ENCODE measurements at regions not wholly inside any gene's neighbourhood (a gene's known extent, or its start where the extent isn't known, plus 50 kb on each side); places are given as distances from the start of the nearest gene placed in this dataset.

DNA sequence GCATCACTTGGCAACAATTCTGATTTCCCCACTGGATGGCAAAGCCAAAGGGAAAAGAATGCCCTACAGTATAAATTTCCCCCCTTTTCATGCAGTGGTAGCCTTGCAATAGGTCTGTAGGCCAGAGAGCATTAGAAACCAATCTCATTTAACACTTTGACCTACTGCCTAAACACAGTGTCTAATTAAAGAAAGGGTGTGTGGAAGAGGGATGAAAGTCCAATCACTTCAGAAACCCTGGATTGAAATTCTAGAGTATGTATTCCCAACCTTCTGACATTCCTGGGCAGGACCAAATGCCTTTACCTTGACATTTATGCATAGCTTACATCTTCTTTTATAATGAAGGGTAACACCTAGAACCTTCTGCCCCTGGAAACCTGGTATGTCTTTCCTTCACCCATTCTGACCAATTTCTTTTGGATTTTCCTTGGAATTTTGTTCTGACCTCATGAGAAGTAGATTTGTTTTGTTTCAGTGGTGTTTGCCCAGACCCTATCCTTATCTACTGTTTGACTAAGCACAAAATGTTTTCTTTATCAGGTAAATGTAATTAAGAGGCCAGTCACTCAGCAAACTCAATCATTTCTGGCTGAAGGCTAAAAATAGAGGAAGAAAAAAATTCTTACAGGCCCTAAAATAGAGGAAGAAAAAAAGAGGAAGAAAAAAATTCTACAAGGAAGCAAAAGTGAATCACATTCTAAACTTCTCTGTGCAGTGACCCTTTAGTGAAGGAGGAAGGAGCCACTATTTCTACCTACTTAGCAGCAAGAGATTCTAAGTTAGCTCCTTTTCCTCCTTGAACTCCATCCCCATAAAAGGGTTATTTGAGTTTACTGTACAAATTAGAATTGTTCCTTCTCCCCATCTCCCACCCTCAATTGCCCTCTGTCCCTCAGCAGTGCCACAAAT is 129.5 kb upstream of the DSCAM start:
- TF ChIP-seq, protein P1, sequence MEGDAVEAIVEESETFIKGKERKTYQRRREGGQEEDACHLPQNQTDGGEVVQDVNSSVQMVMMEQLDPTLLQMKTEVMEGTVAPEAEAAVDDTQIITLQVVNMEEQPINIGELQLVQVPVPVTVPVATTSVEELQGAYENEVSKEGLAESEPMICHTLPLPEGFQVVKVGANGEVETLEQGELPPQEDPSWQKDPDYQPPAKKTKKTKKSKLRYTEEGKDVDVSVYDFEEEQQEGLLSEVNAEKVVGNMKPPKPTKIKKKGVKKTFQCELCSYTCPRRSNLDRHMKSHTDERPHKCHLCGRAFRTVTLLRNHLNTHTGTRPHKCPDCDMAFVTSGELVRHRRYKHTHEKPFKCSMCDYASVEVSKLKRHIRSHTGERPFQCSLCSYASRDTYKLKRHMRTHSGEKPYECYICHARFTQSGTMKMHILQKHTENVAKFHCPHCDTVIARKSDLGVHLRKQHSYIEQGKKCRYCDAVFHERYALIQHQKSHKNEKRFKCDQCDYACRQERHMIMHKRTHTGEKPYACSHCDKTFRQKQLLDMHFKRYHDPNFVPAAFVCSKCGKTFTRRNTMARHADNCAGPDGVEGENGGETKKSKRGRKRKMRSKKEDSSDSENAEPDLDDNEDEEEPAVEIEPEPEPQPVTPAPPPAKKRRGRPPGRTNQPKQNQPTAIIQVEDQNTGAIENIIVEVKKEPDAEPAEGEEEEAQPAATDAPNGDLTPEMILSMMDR (IDR thresholded peaks at IDR 0.05; ENCODE audit: poor library complexity, severe bottlenecking) = no peak
- TF ChIP-seq, protein P2, sequence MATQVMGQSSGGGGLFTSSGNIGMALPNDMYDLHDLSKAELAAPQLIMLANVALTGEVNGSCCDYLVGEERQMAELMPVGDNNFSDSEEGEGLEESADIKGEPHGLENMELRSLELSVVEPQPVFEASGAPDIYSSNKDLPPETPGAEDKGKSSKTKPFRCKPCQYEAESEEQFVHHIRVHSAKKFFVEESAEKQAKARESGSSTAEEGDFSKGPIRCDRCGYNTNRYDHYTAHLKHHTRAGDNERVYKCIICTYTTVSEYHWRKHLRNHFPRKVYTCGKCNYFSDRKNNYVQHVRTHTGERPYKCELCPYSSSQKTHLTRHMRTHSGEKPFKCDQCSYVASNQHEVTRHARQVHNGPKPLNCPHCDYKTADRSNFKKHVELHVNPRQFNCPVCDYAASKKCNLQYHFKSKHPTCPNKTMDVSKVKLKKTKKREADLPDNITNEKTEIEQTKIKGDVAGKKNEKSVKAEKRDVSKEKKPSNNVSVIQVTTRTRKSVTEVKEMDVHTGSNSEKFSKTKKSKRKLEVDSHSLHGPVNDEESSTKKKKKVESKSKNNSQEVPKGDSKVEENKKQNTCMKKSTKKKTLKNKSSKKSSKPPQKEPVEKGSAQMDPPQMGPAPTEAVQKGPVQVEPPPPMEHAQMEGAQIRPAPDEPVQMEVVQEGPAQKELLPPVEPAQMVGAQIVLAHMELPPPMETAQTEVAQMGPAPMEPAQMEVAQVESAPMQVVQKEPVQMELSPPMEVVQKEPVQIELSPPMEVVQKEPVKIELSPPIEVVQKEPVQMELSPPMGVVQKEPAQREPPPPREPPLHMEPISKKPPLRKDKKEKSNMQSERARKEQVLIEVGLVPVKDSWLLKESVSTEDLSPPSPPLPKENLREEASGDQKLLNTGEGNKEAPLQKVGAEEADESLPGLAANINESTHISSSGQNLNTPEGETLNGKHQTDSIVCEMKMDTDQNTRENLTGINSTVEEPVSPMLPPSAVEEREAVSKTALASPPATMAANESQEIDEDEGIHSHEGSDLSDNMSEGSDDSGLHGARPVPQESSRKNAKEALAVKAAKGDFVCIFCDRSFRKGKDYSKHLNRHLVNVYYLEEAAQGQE (IDR thresholded peaks at IDR 0.05; ENCODE audit: borderline replicate concordance) = no peak
- TF ChIP-seq SMC3 (conservative IDR thresholded peaks at IDR 0.05; ENCODE audit: poor library complexity) (no peak), EZH2 (IDR thresholded peaks at IDR 0.05; ENCODE audit: borderline replicate concordance, insufficient read depth, low read length, poor library complexity, severe bottlenecking) (no peak), RAD21 (conservative IDR thresholded peaks at IDR 0.05) (no peak), MXI1 (conservative IDR thresholded peaks at IDR 0.05; ENCODE audit: poor library complexity, severe bottlenecking) (no peak), EP300 (conservative IDR thresholded peaks at IDR 0.05; ENCODE audit: poor library complexity, severe bottlenecking) (no peak), POLR2AphosphoS5 (IDR thresholded peaks at IDR 0.05) (no peak), TAF1 (IDR thresholded peaks at IDR 0.05; ENCODE audit: low read depth) (no peak)
- Histone ChIP-seq H3K9ac (ENCODE audit: low read length) (no peak overlapping the region), H3K36me3 (ENCODE audit: insufficient read depth, low read length) (no peaks in the 10 kb centered on the region), H3K9me2 (ENCODE audit: insufficient read depth, low read length) (no peaks in the 10 kb centered on the region), H3K79me2 (replicated peaks; ENCODE audit: insufficient read depth, low read length) (no peaks in the 10 kb centered on the region), H3K4me3 (ENCODE audit: low read length) (no peak overlapping the region), H3K27me3 (ENCODE audit: insufficient read depth, low read depth, low read length) (no peaks in the 10 kb centered on the region), H3K27ac (ENCODE audit: low read length) (no peak overlapping the region), H3F3A (ENCODE audit: insufficient read depth, low read length, poor library complexity, severe bottlenecking) (no peaks in the 10 kb centered on the region), H3K4me2 (ENCODE audit: low read length) (no peak overlapping the region), H4K20me1 (ENCODE audit: insufficient read depth) (no peaks in the 10 kb centered on the region), H3K9me3 (ENCODE audit: low read length) (peaks cover 3% of the 10 kb centered on the region), H2AFZ (ENCODE audit: low read depth, low read length) (no peak overlapping the region)

DNA sequence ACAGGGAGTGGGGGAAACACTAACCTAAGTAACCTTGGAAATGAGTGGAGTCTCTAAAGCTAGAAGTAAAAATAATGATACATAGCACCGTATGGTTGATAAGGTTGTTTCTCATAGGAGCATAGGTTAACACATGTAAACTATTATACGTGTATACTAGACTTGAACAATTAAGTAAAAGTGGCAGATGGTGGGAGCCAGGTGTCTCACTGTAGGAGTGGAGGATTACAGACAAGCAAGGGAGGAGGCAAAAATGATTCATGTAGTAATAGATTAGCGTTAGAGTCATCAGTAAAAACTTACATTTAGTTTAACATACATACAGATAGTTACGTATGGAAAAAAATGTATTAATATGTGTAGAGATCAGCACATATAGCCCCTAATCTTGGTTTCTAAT is 138.4 kb upstream of the DSCAM start:
- Histone ChIP-seq H3K4me3 (ENCODE audit: low read length) (no peak overlapping the region), H3K27ac (ENCODE audit: low read length) (no peak overlapping the region), H3K9ac (ENCODE audit: low read length) (no peak overlapping the region), H3K9me3 (ENCODE audit: low read length) (peaks cover 3% of the 10 kb centered on the region), H3F3A (ENCODE audit: insufficient read depth, low read length, poor library complexity, severe bottlenecking) (no peaks in the 10 kb centered on the region), H3K27me3 (ENCODE audit: insufficient read depth, low read depth, low read length) (no peaks in the 10 kb centered on the region), H2AFZ (ENCODE audit: low read depth, low read length) (no peak overlapping the region), H4K20me1 (ENCODE audit: insufficient read depth) (no peaks in the 10 kb centered on the region), H3K79me2 (replicated peaks; ENCODE audit: insufficient read depth, low read length) (no peaks in the 10 kb centered on the region), H3K4me2 (ENCODE audit: low read length) (no peak overlapping the region), H3K9me2 (ENCODE audit: insufficient read depth, low read length) (no peaks in the 10 kb centered on the region), H3K36me3 (ENCODE audit: insufficient read depth, low read length) (no peaks in the 10 kb centered on the region)
- TF ChIP-seq, protein P1 (IDR thresholded peaks at IDR 0.05; ENCODE audit: poor library complexity, severe bottlenecking) = no peak
- no peak for TF ChIP-seq RAD21 (conservative IDR thresholded peaks at IDR 0.05)
- no peak for TF ChIP-seq POLR2AphosphoS5 (IDR thresholded peaks at IDR 0.05)
- TF ChIP-seq, protein P2 (IDR thresholded peaks at IDR 0.05; ENCODE audit: borderline replicate concordance) = no peak
- no peak for TF ChIP-seq SMC3 (conservative IDR thresholded peaks at IDR 0.05; ENCODE audit: poor library complexity)
- no peak for TF ChIP-seq TAF1 (IDR thresholded peaks at IDR 0.05; ENCODE audit: low read depth)
- no peak for TF ChIP-seq MXI1 (conservative IDR thresholded peaks at IDR 0.05; ENCODE audit: poor library complexity, severe bottlenecking)
- no peak for TF ChIP-seq EZH2 (IDR thresholded peaks at IDR 0.05; ENCODE audit: borderline replicate concordance, insufficient read depth, low read length, poor library complexity, severe bottlenecking)
- TF ChIP-seq EP300 (conservative IDR thresholded peaks at IDR 0.05; ENCODE audit: poor library complexity, severe bottlenecking) = no peak
